ELF-1 (cell line): ENCODE measurements at regions not wholly inside any gene's neighbourhood (a gene's known extent, or its start where the extent isn't known, plus 50 kb on each side); places are given as distances from the start of the nearest gene placed in this dataset.

ENCODE experiments used
- DNase-seq: peaks from one replicate; pipeline ENCODE4 v3.0.0-alpha.2; 2016; ENCODE audit warnings: low read depth, low spot score

GRCh38 chr9:27749838-27750237 is 176.6 kb upstream of the C9orf72 start:
- peak; percentile 14 for DNase-seq

GRCh38 chr9:27750566-27750965 is 177.3 kb upstream of the C9orf72 start:
- DNase-seq: no peak

GRCh38 chr9:27752069-27752468 is 178.8 kb upstream of the C9orf72 start:
- DNase-seq: no peak

GRCh38 chr9:27755846-27756245 is 182.6 kb upstream of the C9orf72 start:
- DNase-seq: no peak

GRCh38 chr9:27756418-27756817 is 183.1 kb upstream of the C9orf72 start:
- DNase-seq: no peak

GRCh38 chr9:27763831-27764230 is 190.6 kb upstream of the C9orf72 start:
- no peak for DNase-seq

- DNase-seq: no peak
Measured at GRCh38 chr9:27765266-27766072, 192.2 kb upstream of the C9orf72 start.

GRCh38 chr9:27766073-27766835 is 193.0 kb upstream of the C9orf72 start:
- no peak for DNase-seq

GRCh38 chr9:27768781-27769180 is 195.5 kb upstream of the C9orf72 start:
- no peak for DNase-seq

GRCh38 chr9:27770541-27770940 is 197.3 kb upstream of the C9orf72 start:
- DNase-seq: no peak

GRCh38 chr9:27771803-27772545 is 198.7 kb upstream of the C9orf72 start:
- DNase-seq: peak; percentile 43

- DNase-seq: no peak
Measured at GRCh38 chr9:27784847-27785713, 211.8 kb upstream of the C9orf72 start.

GRCh38 chr9:27785714-27786100 is 212.4 kb upstream of the C9orf72 start:
- no peak for DNase-seq

- DNase-seq: peak; percentile 26
Measured at GRCh38 chr9:27787891-27788290, 214.6 kb upstream of the C9orf72 start.

- DNase-seq: no peak
Measured at GRCh38 chr9:27791311-27791710, 218.0 kb upstream of the C9orf72 start.

GRCh38 chr9:27792971-27793689 is 219.8 kb upstream of the C9orf72 start:
- DNase-seq: no peak

- DNase-seq: no peak
Measured at GRCh38 chr9:27799326-27799725, 226.0 kb upstream of the C9orf72 start.

GRCh38 chr9:27800159-27800558 is 226.9 kb upstream of the C9orf72 start:
- no peak for DNase-seq

- DNase-seq: no peak
Measured at GRCh38 chr9:27800692-27801370, 227.6 kb upstream of the C9orf72 start.

GRCh38 chr9:27801545-27801944 is 228.3 kb upstream of the C9orf72 start:
- DNase-seq: no peak
